ENCODE measurements at regions not wholly inside any gene's neighbourhood (a gene's known extent, or its start where the extent isn't known, plus 50 kb on each side); places are given as distances from the start of the nearest gene placed in this dataset.

DNA sequence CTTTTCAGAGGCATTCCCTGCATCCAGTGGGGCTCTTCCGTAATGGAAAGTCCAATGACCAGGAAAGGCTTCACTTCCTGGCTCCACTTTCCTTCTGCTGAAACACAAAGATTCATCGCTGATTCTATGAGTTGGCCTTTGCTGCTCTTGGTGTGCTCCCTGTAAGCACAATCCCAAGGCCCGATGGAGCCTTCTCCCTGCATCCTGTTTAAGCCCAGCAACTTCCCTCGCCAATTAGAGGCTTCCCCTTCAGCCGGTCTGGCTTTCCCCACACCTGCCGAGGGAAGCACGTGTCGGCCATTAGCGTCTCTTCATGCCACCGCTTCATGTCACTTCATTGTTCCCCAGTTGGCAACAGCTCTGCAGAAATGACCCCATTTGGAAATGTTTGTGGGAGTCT is 693.9 kb downstream of the MED13L start:
- DNase-seq (ENCODE audit: low read depth, low spot score): no peak

- DNase-seq (ENCODE audit: low read depth, low spot score): no peak
Observed at GRCh38 chr12:115577401-115577800, 700.1 kb downstream of the MED13L start.

DNA sequence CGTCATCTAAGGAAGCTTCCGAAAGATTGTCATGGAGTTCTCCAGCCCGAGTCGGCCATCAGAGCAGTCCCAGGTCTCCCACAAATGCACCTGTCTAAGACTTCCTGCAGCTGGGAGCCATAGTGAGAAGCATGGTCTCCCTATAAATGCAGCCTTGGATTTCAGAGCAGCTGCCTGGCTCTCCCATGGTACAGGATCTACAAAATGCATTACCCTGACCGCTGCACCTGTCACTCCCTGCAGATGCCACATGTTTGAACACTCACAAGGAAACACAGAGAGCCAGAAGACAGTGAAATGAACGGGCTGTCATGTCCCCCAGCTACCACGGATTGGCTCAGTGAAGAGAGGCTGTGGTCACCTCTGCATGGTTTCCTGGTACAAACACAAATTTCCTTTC is 702.7 kb downstream of the MED13L start:
- DNase-seq (ENCODE audit: low read depth, low spot score): no peak

GRCh38 chr12:115572440-115572839 is 705.1 kb downstream of the MED13L start:
- no peak for DNase-seq (ENCODE audit: low read depth, low spot score)

- DNase-seq (ENCODE audit: low read depth, low spot score): no peak
Observed at GRCh38 chr12:115571446-115571845, 706.0 kb downstream of the MED13L start.

DNA sequence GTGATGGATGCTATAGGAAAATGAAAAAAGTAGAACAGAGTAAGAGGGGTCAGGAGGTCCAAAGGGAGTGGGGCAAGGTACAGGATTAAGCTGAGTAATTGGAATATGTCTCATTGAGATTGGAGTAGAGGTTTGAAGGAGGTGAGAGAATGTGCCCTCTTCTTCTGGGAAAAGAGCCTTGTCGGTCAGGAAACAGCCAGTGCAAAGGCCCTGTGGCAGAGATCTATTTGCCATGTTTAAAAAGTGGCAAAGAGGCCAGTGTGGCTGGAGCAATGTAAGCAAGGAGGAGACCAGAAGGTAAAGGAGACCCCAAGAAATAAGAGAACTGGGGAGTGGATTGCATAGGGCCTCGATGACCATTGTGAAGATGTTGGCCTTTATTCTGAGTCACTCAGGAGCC is 706.5 kb downstream of the MED13L start:
- no peak for DNase-seq (ENCODE audit: low read depth, low spot score)

GRCh38 chr12:115570069-115570777 is 707.3 kb downstream of the MED13L start:
- no peak for DNase-seq (ENCODE audit: low read depth, low spot score)

DNA sequence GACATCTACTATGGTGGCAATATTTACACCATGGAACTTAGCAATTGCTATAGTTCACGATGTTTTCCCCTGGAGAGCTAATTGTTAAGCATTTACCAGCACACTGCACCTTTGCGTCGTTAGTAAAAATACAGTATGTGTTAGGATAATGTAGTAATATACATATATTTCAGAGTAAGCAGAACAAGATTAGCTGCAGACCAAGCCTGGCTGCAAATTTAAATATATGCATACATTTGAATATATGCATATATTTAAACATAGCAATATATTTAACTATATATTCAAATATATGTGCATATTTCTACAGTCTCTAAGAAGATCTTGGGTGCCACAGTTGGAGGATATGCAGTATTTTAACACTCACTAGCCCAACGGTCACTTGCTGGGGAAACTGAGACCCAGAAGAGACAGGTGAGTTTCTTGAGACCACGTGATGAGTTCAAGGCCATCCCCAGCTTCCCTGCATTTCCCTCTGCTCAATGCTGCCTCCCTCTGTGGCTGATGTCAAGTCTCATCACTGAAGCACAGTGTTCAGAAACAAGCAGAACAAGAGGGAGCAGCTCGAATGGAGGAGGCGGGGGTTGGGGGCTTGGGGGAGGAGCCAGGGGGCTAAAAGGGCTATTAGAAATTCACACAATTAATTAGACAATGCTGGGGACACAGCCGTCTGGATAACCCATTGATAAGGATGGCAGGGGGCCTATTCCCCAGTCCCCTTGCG is 708.0 kb downstream of the MED13L start:
- no peak for DNase-seq (ENCODE audit: low read depth, low spot score)

GRCh38 chr12:115558281-115558680 is 719.2 kb downstream of the MED13L start:
- no peak for DNase-seq (ENCODE audit: low read depth, low spot score)

- DNase-seq (ENCODE audit: low read depth, low spot score): no peak
Observed at GRCh38 chr12:115553622-115554021, 723.9 kb downstream of the MED13L start.

- DNase-seq (ENCODE audit: low read depth, low spot score): no peak
Observed at GRCh38 chr12:115543269-115543668, 734.2 kb downstream of the MED13L start.

- DNase-seq (ENCODE audit: low read depth, low spot score): no peak
Observed at GRCh38 chr12:115542656-115543055, 734.8 kb downstream of the MED13L start.

- DNase-seq (ENCODE audit: low read depth, low spot score): no peak
Observed at GRCh38 chr12:115541891-115542421, 735.5 kb downstream of the MED13L start.

GRCh38 chr12:115528466-115528865 is 749.0 kb downstream of the MED13L start:
- no peak for DNase-seq (ENCODE audit: low read depth, low spot score)

DNA sequence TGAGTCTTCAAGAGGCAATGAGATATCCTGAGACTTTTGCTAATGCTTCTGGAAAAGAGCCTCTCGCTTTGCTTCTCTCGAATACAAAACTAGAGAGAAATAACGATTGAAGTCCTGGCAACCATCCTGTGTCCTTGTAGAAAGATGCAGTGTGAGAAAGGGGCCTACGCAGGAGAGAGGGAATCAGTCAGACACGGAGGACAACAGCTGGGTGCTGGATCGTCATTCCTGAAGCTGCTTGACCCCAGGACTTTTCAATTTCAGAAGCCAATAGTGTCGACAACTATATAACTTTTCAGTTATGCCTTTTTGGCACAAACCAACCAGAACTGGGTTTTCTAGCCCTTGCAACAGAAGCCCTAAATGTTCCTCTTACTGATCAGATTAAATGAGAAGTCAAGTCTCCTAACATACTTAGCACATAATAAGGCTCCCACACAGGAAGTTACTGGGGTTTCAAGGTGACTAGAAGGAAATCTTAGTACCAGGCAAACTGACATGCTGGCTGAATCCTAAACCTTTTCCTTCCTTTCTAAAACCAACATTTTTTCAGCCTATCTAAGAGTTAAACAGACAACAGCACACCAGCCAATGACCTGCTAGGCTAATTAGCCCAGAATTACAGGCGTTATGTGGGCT is 755.6 kb downstream of the MED13L start:
- no peak for DNase-seq (ENCODE audit: low read depth, low spot score)

DNA sequence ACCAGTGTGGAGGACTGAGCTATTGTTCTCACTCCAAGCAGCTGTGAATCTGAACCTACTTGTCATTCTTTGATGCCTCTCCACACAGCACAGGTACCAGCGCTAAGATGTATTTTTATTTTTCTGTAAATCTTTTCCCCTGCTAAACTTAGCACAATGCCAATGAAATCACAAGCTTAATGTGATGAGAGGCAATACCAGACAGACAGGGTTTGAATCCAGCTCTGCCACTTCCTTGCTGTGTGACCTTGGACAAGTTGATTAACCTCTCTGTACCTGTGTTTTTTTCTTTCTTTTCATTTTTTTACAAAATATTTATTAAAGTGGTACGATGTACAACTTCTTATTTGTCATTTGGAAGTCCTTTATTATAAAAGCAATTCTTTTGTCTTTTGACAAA is 757.6 kb downstream of the MED13L start:
- DNase-seq (ENCODE audit: low read depth, low spot score): no peak

DNA sequence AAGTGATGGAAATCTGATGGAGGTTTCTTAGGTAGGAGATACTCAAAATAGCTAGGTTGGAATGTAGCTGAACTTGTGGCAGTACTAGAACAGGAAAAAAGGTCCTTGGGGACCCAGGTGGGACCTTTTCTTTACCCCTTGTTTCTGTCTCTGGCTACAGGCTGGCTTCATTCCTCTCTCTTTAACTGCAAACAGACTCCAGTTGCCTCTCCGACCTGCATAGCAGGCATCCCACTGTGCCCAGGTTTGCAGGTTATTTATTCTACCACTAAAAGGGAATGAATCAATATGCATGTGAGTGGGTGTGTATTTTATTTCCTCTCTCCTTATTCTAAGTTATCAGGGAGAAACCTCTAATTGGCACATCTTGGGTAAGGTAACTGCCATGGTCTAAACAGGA is 758.1 kb downstream of the MED13L start:
- DNase-seq (ENCODE audit: low read depth, low spot score): no peak

DNA sequence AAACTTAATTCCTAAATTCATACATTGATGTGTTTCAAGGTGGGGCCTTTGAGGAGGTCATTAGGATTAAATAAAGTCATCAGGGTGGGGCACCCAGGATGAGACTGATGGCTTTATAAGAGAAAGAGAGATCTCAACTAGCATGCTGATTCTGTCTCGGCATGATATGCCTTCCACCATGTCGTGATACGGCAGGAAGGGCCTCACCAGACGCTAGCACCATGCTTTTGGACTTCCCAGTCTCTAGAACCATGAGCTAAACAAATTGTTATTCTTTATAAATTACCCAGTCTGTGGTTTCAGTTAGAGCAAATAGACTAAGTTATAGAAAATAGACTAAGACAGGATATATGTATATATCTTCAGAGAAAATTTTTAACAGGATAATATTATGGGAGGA is 759.6 kb downstream of the MED13L start:
- DNase-seq (ENCODE audit: low read depth, low spot score): no peak

- DNase-seq (ENCODE audit: low read depth, low spot score): no peak
Observed at GRCh38 chr12:115511986-115512711, 765.3 kb downstream of the MED13L start.

GRCh38 chr12:115511305-115511704 is 766.2 kb downstream of the MED13L start:
- DNase-seq (ENCODE audit: low read depth, low spot score): no peak

DNA sequence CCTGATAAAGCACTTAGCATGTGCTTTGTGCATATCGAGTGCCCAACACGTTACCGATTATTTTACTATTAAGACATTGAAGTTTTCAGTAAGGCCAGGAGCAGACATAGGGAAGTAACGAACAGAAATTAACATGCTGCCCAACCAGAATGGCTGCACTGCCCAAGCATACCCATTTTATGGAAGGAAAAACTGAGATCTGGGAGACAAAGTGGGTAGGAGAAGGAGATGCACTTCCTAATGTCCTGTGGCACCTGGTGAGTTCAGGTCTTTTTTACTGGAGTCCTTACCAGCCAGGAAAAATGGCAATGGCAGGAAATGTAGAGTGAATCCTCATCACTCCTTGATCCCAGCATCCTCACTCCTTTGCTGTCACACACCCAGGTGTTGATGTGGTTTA is 768.5 kb downstream of the MED13L start:
- no peak for DNase-seq (ENCODE audit: low read depth, low spot score)

Data from smooth muscle cell of the brain vasculature (primary cell).